Limb (tissue), 2 donors: ENCODE measurements at regions not wholly inside any gene's neighbourhood (a gene's known extent, or its start where the extent isn't known, plus 50 kb on each side); places are given as distances from the start of the nearest gene placed in this dataset.
"Not testable (repeated sequence)": the region's sequence is repeated elsewhere in the genome, so short reads cannot be mapped to it uniquely, and the experiment has no call there.

Source experiments
- DNase-seq, 2 donors: peaks; one replicate each; pipeline ENCODE4 v3.0.0-alpha.2; 2016; ENCODE audit errors: extremely low spot score in 2 of 2

- no peak for DNase-seq
Observed at GRCh38 chr4:181021213-181021612, 1222.0 kb upstream of the TENM3 start.

- not testable (repeated sequence) for DNase-seq
Observed at GRCh38 chr4:181030135-181030921, 1212.9 kb upstream of the TENM3 start.

DNA sequence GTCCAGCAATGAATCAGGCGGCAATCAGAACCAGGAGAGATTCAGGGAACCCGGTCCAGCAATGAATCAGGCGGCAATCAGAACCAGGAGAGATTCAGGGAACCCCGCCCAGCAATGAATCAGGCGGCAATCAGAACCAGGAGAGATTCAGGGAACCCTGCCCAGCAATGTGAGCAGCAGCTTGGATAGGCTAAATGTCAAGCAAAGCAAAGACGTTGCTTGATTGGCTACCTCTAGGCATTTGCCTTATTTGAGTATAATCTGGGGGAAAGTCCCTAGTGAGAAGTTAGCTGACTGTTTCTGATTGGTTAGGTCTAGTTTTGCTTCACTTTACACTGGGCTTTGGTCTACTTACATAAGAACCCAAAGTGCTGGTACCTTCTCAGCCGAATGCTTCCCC is 1212.2 kb upstream of the TENM3 start:
- no peak for DNase-seq

DNA sequence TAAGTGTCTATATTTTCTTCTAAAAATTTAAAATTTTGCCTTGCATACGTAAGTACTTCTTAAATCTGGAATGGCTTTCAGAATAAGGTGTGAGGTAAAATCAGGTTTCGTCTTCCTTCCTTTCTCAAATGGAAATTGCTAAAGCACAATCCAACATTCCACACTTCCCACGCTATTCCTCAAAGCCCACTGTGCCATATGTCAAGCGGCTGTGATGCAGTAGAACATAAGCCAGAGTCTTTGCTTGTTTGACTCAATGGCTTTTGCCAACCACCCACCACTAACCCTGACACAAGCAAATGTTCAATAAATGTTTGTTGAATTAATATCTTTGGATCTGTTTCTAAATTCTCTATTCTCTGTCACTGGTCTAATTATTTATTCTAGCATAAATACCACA is 1199.7 kb upstream of the TENM3 start:
- no peak for DNase-seq

DNA sequence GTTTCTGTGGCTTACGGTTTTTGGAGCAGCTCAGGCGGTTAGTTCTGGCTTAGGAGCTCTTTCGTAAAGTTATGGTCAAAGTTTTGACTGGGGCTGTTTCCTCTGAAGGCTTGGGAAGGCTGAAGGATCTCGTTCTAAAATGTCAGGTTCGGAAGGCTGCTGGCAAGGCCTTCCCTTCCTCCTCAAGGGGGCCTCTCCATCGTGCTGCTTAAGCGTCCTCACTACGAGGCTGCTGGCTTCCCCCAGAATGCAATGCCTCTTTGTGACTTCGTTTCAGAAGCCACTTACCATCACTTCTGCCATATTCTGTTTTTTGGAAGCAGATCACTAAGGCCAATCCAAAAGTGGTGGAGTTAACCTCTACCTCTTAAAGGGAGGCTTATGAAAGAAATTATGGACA is 1196.4 kb upstream of the TENM3 start:
- DNase-seq: no peak

DNA sequence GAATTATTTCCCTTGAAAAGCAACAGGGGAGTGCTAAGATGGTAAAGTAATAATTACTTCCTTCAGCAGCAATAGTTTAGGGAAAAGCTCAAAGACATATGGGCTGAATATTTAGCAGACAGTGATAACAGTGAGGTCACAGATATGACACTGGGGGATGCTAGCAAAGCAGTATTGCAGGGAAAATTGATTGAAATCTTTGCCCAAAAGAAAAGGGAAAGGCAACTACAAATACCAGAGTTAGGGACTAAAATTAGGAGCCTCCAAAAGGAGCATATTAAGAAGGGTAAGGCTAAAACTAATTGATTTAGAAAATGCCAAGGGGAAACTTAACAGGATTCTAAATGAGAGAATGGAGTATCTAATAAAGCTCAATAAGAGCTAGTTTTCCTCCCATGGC is 1191.3 kb upstream of the TENM3 start:
- DNase-seq: no peak

- DNase-seq: no peak
Observed at GRCh38 chr4:181061787-181062186, 1181.4 kb upstream of the TENM3 start.

- DNase-seq: no peak
Observed at GRCh38 chr4:181063212-181063611, 1180.0 kb upstream of the TENM3 start.

DNA sequence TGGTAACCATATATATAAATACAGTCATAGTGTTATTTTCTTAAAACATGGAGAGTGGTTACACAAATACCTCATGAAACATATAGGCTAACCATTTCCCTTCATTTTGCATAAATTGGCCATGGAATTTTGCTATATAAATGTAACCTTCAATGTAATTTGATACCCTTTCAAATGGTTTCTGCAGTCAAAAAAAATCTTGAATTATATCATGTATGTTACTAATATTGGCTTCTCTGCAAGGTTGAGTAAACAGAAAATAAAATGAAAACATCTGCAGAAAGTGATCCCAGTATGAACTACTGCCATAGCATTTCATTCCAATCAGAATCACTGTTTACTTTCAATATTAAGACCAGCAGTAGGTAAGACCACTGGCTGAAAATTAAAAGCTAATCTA is 1165.9 kb upstream of the TENM3 start:
- DNase-seq: peak in 1 of 2 donors; percentile 43

- peak in 1 of 2 donors; percentile 8 for DNase-seq
Observed at GRCh38 chr4:181078196-181078595, 1165.0 kb upstream of the TENM3 start.

GRCh38 chr4:181083757-181084361 is 1159.3 kb upstream of the TENM3 start:
- DNase-seq: peak in 1 of 2 donors; percentile 7

DNA sequence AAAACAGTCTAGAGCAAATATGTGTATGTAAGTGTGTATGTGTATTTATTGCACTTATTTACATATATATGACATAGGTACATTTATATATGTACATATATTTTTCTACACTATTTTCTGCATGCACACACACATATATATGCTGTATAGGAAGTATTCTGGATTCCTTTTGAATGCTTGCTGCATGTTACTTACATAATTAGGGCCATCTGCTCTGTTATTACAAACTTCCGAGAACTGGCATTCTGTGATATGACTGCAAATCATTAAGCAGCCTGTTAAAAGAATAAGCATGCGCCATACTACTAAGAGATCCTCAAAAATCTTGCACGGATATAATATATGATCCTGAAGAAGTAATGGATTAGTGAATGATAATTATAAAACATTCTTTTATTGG is 1157.6 kb upstream of the TENM3 start:
- DNase-seq: no peak

DNA sequence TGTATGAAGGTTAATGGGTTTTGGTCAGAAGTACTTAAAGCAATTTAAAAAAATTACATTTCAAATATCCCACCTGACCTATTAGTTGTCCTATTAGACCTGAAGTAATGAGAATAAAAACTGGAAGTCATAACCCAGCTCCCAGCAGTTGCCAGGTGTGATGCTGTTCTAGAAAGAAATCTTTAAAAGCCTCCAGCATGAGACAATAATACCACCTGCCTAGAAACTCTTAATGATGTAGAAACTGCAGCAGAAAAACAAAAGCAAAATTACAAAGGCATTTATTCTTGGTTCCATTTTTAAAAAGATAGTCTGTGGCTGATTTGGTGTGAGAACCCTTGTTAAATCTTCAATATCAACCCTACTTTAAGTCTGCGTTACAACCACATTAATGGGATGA is 1137.7 kb upstream of the TENM3 start:
- no peak for DNase-seq

- DNase-seq: no peak
Observed at GRCh38 chr4:181106398-181106797, 1136.8 kb upstream of the TENM3 start.

DNA sequence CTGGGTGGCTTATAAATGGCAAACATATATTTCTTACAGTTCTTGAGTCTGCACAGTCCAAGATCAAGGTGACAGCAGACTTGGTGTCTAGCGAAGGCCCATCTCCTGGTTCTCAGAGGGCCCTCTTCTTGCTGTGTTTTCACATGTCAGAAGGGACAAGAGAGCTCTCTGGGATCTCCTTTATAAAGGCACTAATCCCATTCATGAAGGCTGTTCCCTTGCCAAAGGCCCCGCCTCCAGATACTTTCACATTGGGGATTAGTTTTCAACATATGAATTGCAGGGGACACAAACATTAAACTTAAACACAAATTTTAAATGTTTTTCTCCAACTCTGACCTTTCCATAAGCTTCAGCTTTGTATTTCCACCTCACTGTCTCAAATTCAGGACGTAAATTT is 1135.0 kb upstream of the TENM3 start:
- DNase-seq: no peak

DNA sequence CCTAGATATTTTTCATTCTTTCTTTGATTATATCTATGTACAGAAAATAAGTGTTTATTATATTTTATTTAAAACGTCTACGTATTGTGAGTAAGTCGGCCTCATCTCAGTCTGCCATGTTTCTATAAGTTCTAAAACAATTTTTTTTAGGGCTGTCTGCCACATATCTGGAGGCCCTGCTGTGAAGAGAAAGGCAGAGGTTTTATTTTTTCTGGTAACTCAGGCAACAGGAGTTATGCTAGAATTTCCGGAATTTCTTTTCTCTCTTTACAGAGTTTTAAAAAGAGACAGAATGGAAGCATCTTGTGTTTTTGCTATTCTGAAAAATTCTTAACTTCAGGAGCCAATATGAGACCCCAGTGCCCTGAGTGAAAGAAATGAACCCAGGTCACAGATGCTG is 1124.0 kb upstream of the TENM3 start:
- peak in 1 of 2 donors; percentile 28 for DNase-seq

GRCh38 chr4:181121733-181122132 is 1121.5 kb upstream of the TENM3 start:
- DNase-seq: no peak

DNA sequence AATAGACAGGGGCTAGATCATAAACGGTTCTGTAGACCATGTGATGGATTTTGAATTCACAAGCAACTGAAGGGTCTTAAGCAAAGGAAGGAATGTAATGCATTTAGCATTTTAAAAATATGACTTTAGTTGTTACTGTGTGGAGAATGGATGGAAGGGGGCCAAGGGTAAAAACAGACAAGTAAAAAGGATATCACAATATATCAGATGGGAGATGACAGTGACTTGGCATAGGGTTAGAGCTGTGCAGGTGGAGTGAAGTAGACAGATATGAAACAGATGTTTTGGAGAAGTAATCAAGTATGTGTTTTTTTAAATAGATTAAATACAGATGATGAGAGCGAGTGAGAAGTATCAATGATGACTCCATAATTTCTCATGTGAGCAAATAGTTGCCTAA is 1116.0 kb upstream of the TENM3 start:
- DNase-seq: peak in 1 of 2 donors; percentile 29

DNA sequence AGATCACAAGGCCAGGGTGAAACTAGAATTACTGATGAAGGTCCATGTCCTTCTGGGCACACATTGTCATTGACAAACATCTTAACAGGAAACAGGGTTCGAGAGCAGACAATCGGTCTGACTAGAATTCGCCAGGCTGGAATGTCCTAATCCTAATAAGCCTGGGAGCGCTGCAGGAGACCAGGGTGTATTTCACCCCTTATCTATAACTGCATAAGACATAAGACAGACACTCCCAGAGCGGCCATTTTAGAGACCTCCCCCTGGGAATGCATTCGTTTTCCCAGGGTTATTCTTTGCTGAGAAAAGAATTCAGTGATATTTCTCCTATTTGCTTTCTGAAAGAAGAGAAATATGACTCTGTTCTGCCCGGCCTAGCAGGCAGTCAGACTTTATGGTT is 1112.9 kb upstream of the TENM3 start:
- DNase-seq: not testable (repeated sequence)

DNA sequence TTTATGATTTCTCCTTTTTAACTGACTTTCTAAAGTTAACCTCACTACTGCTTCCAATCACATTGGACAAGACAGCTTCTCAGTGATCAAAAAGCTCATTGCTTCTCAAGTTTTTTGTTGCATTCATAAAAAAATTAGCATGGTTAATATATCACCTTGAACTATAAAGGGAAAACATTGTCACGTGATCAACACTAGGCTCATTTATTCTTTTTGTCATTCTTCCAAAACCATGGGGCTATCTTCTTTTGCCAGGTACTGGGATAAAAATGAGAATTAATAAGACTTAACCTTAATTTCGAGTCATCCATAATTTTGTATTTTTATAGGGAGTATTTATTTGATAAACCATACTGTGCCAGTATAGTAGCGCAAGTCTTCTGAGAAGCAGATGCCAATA is 1105.9 kb upstream of the TENM3 start:
- DNase-seq: no peak

DNA sequence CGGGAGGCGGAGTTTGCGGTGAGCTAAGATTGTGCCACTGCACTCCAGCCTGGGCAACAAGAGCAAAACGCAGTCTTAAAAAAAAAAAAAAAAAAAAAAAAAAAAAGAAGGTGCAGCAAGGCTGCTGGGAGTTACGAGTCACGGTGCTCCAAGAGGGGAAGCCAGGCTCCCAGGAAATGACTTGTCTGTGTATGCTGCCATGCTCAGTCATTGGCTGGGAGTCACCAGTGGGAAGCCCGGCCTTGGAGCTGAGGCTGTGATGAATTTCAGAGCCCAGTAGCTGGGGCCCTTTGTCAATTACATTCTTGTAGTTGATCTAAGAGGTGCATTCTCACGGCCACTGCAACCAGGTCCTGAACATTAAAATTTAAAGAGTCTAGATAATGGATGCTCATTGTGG is 1105.1 kb upstream of the TENM3 start:
- no peak for DNase-seq

GRCh38 chr4:181140037-181140603 is 1103.1 kb upstream of the TENM3 start:
- no peak for DNase-seq
